ENCODE measurements at regions not wholly inside any gene's neighbourhood (a gene's known extent, or its start where the extent isn't known, plus 50 kb on each side); places are given as distances from the start of the nearest gene placed in this dataset.

DNA sequence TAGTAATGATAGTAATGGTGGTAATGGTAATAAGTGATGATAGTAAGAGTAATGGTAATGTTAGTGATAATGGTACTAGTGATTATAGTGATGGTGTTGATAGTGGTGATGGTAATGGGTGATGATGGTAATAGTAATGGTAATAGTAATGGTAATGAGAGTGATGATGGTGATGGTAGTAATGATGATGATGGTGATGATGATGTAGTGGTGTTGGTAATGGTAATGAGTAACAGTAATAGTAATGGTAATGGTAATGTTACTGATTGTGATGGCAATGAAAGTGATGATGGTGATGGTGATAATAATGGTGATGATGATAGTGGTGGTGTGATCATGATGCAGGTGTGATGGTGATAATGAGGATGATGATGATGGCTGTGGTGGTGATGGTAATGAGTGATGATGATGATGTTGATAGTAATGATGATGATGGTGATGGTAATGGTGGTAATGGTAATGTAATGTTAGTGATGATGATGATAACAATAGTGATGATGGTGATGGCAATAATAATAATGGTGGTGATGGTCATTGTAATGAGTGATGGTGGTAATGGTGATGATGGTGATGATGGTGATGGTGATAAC lies 235.0 kb downstream of the MATN1 start:
- DNase-seq (ENCODE audit: low read depth in 3 of 3, low spot score in 1 of 3) = no peak

GRCh38 chr1:30487042-30487441 lies 236.3 kb downstream of the MATN1 start:
- DNase-seq (ENCODE audit: low read depth in 3 of 3, low spot score in 1 of 3) = no peak

DNA sequence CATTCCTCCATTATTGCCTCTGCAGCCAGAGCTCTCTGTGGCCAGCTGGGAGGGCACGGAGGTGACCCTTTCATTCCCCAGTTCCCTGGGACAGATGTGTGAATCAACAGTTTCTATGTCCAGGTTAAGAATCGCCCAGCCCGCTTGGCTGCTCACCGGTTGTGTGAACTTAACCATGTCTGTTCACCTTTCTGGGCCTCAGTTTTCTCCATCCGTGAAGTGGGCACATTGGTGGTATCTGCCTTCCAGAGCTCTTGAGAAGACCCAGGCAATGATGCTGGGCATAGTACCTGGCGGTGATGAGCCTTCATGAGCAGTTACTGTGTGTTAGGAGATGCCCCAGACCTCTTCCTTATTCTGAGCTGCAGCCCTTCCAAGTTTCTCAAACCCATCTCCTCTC lies 238.3 kb downstream of the MATN1 start:
- no peak for DNase-seq (ENCODE audit: low read depth in 3 of 3, low spot score in 1 of 3)

DNA sequence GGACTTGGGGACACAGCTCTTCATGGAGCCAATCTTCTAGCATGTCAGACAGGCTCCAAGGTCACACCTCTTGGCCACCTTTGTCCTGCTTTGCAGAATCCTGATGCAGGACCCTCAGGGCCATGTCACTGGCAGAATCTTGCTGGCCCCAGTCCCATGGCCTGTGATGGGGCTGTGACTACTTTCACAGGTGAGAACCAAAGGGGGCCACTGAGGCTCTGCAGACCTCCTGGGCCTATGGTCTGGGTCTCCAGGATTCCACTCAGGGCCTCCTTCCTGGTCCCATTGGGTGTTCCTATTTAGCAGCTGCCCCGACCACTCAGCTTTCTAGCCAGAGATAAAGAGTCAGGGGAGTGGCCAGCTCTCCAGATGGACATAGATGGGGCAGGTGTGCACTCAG lies 238.7 kb downstream of the MATN1 start:
- no peak for DNase-seq (ENCODE audit: low read depth in 3 of 3, low spot score in 1 of 3)

DNA sequence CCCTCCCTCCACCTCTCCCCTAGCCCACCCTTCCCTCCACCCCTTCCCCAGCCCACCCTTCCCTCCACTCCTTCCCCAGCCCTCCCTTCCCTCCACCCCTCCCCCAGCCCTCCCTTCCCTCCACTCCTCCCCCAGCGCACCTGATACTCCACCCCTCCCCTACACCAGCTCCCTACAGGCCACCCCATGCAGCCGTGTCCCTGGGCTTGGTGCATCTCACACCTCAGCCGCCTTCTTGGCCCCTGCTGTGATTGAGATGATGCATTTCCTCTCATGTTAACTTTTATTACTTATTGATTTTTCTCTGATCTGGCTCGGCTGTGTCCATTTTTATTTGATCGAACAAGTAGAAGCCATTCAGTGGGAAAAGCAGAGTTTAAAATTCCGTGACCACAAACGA lies 243.8 kb downstream of the MATN1 start:
- DNase-seq (ENCODE audit: low read depth in 3 of 3, low spot score in 1 of 3) = no peak

- DNase-seq (ENCODE audit: low read depth in 3 of 3, low spot score in 1 of 3) = no peak
Measured at GRCh38 chr1:30478799-30479563, 244.4 kb downstream of the MATN1 start.

GRCh38 chr1:30478283-30478682 lies 245.1 kb downstream of the MATN1 start:
- no peak for DNase-seq (ENCODE audit: low read depth in 3 of 3, low spot score in 1 of 3)

DNA sequence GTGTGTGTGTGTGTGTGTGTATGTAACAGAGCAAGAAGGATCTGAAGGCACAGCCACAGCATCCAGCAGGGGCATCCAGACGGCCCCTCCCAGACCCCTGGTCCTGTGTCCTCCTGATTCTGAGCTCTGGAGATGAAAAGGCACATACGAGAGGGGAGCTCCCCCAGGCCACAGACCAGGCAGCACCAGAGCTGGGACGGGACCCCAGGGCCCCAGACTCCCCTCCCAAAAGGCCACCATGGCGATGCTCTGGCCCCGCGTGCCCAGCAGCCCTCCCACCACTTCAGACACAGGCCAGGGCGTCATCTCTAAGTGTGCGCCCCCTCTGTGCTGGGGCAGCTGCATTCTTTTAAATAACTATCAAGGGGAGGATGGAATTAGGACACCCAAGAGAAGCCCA lies 245.8 kb downstream of the MATN1 start:
- no peak for DNase-seq (ENCODE audit: low read depth in 3 of 3, low spot score in 1 of 3)

DNA sequence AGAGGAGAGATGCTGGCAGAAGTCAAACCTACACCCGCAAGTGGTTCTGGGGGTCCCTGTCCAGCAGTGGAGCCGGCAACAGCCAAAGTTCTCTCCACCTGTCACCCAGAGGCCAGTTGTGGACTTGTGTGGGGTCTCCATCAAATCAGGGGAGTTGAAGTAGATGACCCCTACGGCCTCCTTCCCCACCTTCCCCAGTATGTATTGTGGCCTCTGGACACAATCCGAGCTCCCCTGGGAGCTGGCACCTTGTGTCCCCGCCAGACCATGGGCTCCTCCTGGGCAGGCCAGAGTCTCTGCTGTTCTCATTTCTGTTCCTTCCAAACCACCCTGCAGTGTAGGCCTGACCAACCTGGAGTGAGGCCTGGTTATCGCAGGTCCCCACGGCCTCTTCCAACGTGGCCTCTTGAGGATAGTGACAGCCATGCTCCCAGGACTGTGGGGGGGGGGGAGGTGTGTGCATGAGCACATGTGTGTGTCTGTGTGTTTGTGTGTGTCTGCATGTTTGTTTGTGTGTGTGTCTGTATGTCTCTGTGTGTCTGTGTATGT lies 246.4 kb downstream of the MATN1 start:
- no peak for DNase-seq (ENCODE audit: low read depth in 3 of 3, low spot score in 1 of 3)

GRCh38 chr1:30476476-30476875 lies 246.9 kb downstream of the MATN1 start:
- DNase-seq (ENCODE audit: low read depth in 3 of 3, low spot score in 1 of 3) = no peak

- no peak for DNase-seq (ENCODE audit: low read depth in 3 of 3, low spot score in 1 of 3)
Measured at GRCh38 chr1:30475966-30476365, 247.4 kb downstream of the MATN1 start.

DNA sequence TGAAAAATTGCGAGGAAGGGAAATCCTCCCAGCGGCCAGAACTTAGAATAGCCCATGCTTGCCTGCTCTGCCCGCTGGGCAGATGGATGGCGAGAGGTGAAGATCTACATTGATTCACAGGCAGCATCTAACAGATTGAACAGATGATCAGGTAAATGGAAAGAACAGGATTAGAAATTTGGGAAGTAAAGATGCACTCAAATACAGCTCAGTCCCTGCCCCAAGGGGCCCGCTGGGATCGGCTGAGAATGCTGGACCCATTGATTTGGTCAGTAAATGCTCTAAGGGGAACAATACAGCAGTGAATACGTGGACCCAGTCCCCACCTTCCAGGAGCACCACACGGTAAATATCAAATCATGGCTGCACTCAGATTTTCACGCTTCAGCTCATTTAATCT lies 248.2 kb downstream of the MATN1 start:
- no peak for DNase-seq (ENCODE audit: low read depth in 3 of 3, low spot score in 1 of 3)

GRCh38 chr1:30474818-30475200 lies 248.6 kb downstream of the MATN1 start:
- DNase-seq (ENCODE audit: low read depth in 3 of 3, low spot score in 1 of 3) = no peak

DNA sequence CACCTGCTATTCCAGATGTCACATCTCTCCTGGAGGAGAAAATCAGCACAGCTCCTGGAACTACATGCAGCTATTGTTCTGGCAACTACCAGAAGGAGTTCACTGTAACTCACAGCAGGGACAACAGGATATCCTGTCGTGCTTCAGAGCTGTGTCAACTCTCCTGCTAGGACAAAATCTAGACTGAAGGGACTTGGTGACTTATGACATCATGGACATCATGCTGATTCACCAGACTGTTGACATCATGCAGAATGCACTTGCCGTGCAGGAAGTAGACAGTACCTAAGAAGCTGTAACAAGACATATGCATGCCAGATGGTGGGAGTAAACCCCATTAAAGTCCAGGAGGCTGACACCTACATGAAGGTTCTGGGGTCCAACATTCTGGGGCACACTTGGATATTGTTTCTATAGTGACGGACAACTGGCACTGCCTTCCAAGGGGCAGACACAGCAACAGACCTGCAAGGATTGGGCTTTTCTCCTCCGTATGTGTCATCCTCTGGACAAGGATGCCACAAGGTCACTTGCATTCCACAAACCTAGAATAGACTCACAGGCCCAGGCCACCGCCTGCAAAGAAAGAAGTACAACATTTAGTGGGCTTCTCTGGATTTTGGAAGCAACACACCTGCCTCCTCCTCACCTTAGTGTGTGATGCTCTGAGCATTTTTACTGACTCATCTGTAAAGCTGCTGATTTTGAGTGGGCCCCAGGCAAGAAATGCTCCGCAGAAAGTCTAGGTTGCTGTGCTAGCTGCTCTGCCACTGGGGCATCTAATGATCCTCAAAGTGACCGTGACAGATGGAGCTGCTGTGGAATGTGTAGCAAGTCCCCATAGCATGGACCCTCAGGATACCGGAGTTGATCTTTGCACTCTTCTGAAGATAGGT lies 249.2 kb downstream of the MATN1 start:
- DNase-seq (ENCODE audit: low read depth in 3 of 3, low spot score in 1 of 3) = no peak

DNA sequence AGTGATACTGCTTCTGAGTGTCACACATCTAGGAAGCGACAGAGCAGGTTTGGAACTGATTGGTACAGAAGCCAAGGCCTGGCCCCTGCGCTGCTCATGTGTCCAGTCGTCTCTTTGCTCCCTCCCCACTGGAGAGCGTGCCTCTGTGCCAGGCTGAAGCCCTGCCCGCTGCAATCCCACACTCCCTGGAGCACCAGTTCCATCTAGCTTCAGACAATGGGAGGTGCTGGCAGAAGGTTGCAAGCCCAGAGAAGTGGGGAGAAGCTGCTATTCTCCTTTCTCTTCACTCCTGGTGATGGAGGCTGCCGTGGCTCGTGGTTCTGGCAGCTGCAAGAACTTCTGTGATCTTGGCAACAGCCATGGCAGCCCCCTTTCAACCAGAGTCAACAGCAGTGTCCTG lies 250.9 kb downstream of the MATN1 start:
- DNase-seq (ENCODE audit: low read depth in 3 of 3, low spot score in 1 of 3) = no peak

DNA sequence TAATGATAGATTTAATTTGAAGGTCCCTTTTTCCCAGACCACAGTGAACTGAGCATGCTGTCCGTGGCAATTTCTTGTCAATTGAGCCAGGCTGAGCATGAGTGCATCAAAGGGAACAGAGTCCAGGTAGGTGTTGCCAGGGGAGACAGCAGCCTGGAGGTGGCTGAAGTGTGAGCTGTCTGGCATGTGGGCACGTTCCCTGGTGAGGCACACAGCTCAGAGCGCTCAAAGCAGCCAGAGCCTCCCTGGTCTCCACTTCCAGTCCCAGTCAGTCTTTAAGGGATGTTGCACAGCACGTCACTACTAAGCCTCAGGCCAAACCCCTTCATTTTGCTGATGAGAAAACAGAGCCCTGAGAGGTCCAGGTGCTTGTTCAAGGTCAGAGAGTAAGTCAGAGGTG lies 251.4 kb downstream of the MATN1 start:
- DNase-seq (ENCODE audit: low read depth in 3 of 3, low spot score in 1 of 3) = no peak

DNA sequence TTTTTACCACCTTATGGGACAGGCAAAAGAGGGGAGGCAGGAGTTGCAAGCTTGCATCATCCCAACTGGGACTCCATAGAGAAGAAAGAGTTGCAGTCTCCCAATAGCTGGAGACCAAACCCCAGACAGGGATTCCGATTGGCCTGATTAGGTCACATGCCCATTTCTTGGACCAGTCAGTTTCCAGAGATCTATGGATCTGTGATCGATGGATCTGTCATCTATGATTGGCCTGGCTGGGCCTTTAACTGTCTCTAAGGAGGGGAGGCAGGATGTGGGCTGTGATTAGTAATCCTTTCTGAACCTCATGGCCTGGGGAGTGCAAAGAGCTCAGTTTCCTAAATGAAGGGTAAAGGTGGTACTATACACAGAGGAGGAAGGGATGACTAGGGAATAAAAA lies 252.1 kb downstream of the MATN1 start:
- DNase-seq (ENCODE audit: low read depth in 3 of 3, low spot score in 1 of 3) = no peak

GRCh38 chr1:30469426-30469825 lies 254.0 kb downstream of the MATN1 start:
- DNase-seq (ENCODE audit: low read depth in 3 of 3, low spot score in 1 of 3) = no peak

- DNase-seq (ENCODE audit: low read depth in 3 of 3, low spot score in 1 of 3) = no peak
Measured at GRCh38 chr1:30467101-30467500, 256.3 kb downstream of the MATN1 start.

- no peak for DNase-seq (ENCODE audit: low read depth in 3 of 3, low spot score in 1 of 3)
Measured at GRCh38 chr1:30466610-30467009, 256.8 kb downstream of the MATN1 start.

- DNase-seq (ENCODE audit: low read depth in 3 of 3, low spot score in 1 of 3) = no peak
Measured at GRCh38 chr1:30466026-30466425, 257.4 kb downstream of the MATN1 start.

GRCh38 chr1:30465096-30465495 lies 258.3 kb downstream of the MATN1 start:
- no peak for DNase-seq (ENCODE audit: low read depth in 3 of 3, low spot score in 1 of 3)
